DND-41 (cell line): ENCODE measurements at regions not wholly inside any gene's neighbourhood (a gene's known extent, or its start where the extent isn't known, plus 50 kb on each side); places are given as distances from the start of the nearest gene placed in this dataset.

Source experiments
- CTCF ChIP-seq: IDR thresholded peaks from 2 replicates; pipeline ENCODE4 v1.5.1; 2012; ENCODE audit warnings: borderline replicate concordance, low read length, moderate library complexity, mild to moderate bottlenecking; ENCODE audit not compliant: poor library complexity, severe bottlenecking; ENCODE audit errors: extremely low read depth
- EZH2 ChIP-seq: IDR thresholded peaks from 3 replicates; pipeline ENCODE4 v1.6.1; 2012; ENCODE audit warnings: borderline replicate concordance, low read depth, mild to moderate bottlenecking, moderate library complexity, low read length, inconsistent platforms; ENCODE audit not compliant: severe bottlenecking

- TF ChIP-seq CTCF (no peak), EZH2 (no peak)
Measured at GRCh38 chr4:124183231-124183630, 529.3 kb downstream of the ANKRD50 start.
